ENCODE measurements at regions not wholly inside any gene's neighbourhood (a gene's known extent, or its start where the extent isn't known, plus 50 kb on each side); places are given as distances from the start of the nearest gene placed in this dataset.

DNA sequence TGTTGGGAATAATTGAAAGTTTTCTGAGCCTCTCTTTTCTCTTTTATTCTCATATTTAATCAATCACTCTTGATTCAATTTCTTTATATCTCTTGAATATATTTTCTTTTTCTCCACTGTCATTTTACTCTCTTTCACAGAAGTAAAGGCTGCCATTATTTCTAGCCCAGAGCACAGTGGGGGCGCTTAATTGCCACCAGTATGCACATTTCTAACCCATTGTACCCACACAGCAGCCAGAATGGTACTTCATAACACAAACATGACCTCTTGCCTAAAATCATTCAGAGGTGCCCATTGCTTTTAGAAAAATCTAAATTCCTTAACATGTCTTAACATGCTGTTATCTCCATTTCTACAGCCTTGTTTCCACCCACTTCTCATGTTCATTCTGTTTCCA lies 190.2 kb upstream of the LMO3 start:
- WGBS (ENCODE audit: insufficient coverage), result 48% methylated on average over 1 of the region's 1 CpG
- no peak overlapping the region for H3K27ac Mint-ChIP-seq

GRCh38 chr12:16789204-16789790 lies 183.3 kb upstream of the LMO3 start:
- DNase-seq (no peak), ATAC-seq (no peak)
- H3K27me3 ChIP-seq (ENCODE audit: control insufficient read depth, insufficient read depth, low read length), result no peaks in the 10 kb centered on the region
- Mint-ChIP-seq H3K27me3 (ENCODE audit: low read depth in 2 of 2) (no peaks in the 10 kb centered on the region), H3K4me1 (no peaks in the 10 kb centered on the region), H3K27ac (no peak overlapping the region), H3K36me3 (no peaks in the 10 kb centered on the region), H3K4me3 (no peak overlapping the region), H3K9me3 (peaks cover 15 to 25% of the 10 kb centered on the region in 2 donors)
- H3K27ac ChIP-seq (ENCODE audit: low read length), result no peak overlapping the region
- no peaks in the 10 kb centered on the region for H3K4me1 ChIP-seq (ENCODE audit: control insufficient read depth, insufficient read depth, low read length)
- intact Hi-C loops (cut with micrococcal nuclease), result no loop called here
- 60% methylated on average over 8 of the region's 8 CpGs for WGBS (ENCODE audit: insufficient coverage)
- H3K36me3 ChIP-seq (ENCODE audit: control insufficient read depth, insufficient read depth, low read length), result no peaks in the 10 kb centered on the region
- no peak overlapping the region for H3K4me3 ChIP-seq (ENCODE audit: low read length)
- TF ChIP-seq, protein P1, sequence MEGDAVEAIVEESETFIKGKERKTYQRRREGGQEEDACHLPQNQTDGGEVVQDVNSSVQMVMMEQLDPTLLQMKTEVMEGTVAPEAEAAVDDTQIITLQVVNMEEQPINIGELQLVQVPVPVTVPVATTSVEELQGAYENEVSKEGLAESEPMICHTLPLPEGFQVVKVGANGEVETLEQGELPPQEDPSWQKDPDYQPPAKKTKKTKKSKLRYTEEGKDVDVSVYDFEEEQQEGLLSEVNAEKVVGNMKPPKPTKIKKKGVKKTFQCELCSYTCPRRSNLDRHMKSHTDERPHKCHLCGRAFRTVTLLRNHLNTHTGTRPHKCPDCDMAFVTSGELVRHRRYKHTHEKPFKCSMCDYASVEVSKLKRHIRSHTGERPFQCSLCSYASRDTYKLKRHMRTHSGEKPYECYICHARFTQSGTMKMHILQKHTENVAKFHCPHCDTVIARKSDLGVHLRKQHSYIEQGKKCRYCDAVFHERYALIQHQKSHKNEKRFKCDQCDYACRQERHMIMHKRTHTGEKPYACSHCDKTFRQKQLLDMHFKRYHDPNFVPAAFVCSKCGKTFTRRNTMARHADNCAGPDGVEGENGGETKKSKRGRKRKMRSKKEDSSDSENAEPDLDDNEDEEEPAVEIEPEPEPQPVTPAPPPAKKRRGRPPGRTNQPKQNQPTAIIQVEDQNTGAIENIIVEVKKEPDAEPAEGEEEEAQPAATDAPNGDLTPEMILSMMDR (IDR thresholded peaks at IDR 0.05), result no peak
- no peaks in the 10 kb centered on the region for H3K9me3 ChIP-seq (ENCODE audit: control insufficient read depth, insufficient read depth, low read length)

More for the DNA sequence above, 190.2 kb upstream of the LMO3 start:
- no peak overlapping the region for H3K4me3 Mint-ChIP-seq
- H3K4me1 Mint-ChIP-seq, result no peaks in the 10 kb centered on the region
- intact Hi-C loops (cut with micrococcal nuclease), result no loop called here
- no peaks in the 10 kb centered on the region for H3K36me3 Mint-ChIP-seq
- TF ChIP-seq, protein P1 (IDR thresholded peaks at IDR 0.05), result no peak
- H3K36me3 ChIP-seq (ENCODE audit: control insufficient read depth, insufficient read depth, low read length), result no peaks in the 10 kb centered on the region
- H3K27me3 Mint-ChIP-seq (ENCODE audit: low read depth in 2 of 2), result no peaks in the 10 kb centered on the region
- no peak overlapping the region for H3K4me3 ChIP-seq (ENCODE audit: low read length)
- DNase-seq (no peak), ATAC-seq (no peak)
- no peaks in the 10 kb centered on the region for H3K4me1 ChIP-seq (ENCODE audit: control insufficient read depth, insufficient read depth, low read length)
- H3K27ac ChIP-seq (ENCODE audit: low read length), result no peak overlapping the region
- peaks cover 24 to 33% of the 10 kb centered on the region in 2 donors for H3K9me3 Mint-ChIP-seq
- no peaks in the 10 kb centered on the region for H3K27me3 ChIP-seq (ENCODE audit: control insufficient read depth, insufficient read depth, low read length)
- H3K9me3 ChIP-seq (ENCODE audit: control insufficient read depth, insufficient read depth, low read length), result no peaks in the 10 kb centered on the region

- H3K36me3 Mint-ChIP-seq, result no peaks in the 10 kb centered on the region
- Histone ChIP-seq H3K27ac (ENCODE audit: low read length) (no peak overlapping the region), H3K4me3 (ENCODE audit: low read length) (no peak overlapping the region), H3K36me3 (ENCODE audit: control insufficient read depth, insufficient read depth, low read length) (no peaks in the 10 kb centered on the region), H3K4me1 (ENCODE audit: control insufficient read depth, insufficient read depth, low read length) (no peaks in the 10 kb centered on the region), H3K9me3 (ENCODE audit: control insufficient read depth, insufficient read depth, low read length) (no peaks in the 10 kb centered on the region), H3K27me3 (ENCODE audit: control insufficient read depth, insufficient read depth, low read length) (no peaks in the 10 kb centered on the region)
- H3K27ac Mint-ChIP-seq, result no peak overlapping the region
- no peaks in the 10 kb centered on the region for H3K4me1 Mint-ChIP-seq
- intact Hi-C loops (cut with micrococcal nuclease), result no loop called here
- no peak overlapping the region for H3K4me3 Mint-ChIP-seq
- H3K9me3 Mint-ChIP-seq, result peaks cover 13 to 22% of the 10 kb centered on the region in 2 donors
- ATAC-seq (no peak), DNase-seq (no peak)
- TF ChIP-seq, protein P1 (IDR thresholded peaks at IDR 0.05), result no peak
- 53% methylated on average over 3 of the region's 5 CpGs for WGBS (ENCODE audit: insufficient coverage)
- no peaks in the 10 kb centered on the region for H3K27me3 Mint-ChIP-seq (ENCODE audit: low read depth in 2 of 2)
These were observed 182.7 kb upstream of the LMO3 start for GRCh38 chr12:16788506-16789203.
